ENCODE measurements at regions not wholly inside any gene's neighbourhood (a gene's known extent, or its start where the extent isn't known, plus 50 kb on each side); places are given as distances from the start of the nearest gene placed in this dataset.

DNA sequence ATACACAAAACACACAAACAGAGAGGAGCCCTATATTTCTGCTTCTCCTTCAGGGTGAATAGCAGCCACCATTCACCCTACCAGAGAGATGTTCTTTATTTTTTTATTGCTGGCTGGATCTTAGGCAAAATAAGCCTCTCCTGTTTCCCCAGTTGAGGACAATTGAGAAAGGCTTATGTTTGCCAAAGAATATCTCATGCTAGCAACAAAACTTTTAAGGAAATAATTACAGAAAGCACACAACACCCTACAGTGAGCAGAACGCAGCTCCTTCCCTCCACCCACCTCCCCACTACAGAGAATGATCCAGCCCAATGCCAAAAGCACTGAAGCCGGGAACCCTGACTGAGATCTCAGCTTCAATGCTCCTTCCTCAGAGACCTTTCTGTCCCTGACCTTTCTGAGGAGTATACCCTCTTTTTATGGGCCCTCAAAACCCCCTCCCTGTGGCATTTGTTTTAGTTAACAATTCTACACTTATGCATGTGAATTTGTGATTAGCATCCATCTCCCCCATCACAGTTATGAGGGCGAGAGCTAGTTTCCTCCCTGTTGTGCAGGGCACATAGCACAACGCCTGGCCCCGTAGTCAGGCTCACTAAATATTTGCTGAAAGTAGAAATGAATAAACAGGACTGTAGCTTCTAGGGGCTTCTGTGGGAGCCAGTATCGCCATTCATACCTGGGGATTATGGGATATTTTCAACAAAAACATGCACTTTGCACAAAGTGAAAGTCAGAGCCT is 491.6 kb upstream of the CDH4 start:
- Mint-ChIP-seq H3K4me3 (ENCODE audit: unreplicated experiment) (no peak overlapping the region), H3K27ac (ENCODE audit: unreplicated experiment) (no peak overlapping the region)
- TF ChIP-seq, protein P1, sequence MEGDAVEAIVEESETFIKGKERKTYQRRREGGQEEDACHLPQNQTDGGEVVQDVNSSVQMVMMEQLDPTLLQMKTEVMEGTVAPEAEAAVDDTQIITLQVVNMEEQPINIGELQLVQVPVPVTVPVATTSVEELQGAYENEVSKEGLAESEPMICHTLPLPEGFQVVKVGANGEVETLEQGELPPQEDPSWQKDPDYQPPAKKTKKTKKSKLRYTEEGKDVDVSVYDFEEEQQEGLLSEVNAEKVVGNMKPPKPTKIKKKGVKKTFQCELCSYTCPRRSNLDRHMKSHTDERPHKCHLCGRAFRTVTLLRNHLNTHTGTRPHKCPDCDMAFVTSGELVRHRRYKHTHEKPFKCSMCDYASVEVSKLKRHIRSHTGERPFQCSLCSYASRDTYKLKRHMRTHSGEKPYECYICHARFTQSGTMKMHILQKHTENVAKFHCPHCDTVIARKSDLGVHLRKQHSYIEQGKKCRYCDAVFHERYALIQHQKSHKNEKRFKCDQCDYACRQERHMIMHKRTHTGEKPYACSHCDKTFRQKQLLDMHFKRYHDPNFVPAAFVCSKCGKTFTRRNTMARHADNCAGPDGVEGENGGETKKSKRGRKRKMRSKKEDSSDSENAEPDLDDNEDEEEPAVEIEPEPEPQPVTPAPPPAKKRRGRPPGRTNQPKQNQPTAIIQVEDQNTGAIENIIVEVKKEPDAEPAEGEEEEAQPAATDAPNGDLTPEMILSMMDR (IDR thresholded peaks at IDR 0.05), result no peak

DNA sequence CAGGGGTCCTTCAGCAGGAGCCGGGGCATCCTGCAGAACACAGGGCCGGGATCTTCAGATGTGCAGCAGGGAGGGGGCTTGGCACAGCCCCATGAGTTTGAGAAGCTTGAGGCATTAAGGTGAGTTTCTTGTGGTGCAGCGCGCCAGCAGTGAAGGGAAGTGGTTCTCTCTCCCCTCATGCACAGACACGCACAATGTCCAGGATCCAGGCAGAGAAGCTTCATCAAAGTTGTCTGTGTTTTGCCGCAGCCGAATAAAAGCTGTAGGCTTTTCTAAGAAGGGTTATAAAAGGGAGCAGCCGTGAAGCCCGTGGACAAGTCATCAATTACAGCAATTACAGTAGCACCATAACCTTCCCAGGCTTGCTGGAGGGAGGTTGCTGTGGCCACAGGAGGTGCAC is 491.0 kb upstream of the CDH4 start:
- peaks cover 20% of the 10 kb centered on the region for H3K9me3 Mint-ChIP-seq (ENCODE audit: unreplicated experiment)
- TF ChIP-seq, protein P1 (IDR thresholded peaks at IDR 0.05), result no peak
- no peaks in the 10 kb centered on the region for H3K4me1 Mint-ChIP-seq (ENCODE audit: unreplicated experiment)
- no peaks in the 10 kb centered on the region for H3K27me3 Mint-ChIP-seq (ENCODE audit: unreplicated experiment)
- no peak overlapping the region for H3K27ac Mint-ChIP-seq (ENCODE audit: unreplicated experiment)
- no peaks in the 10 kb centered on the region for H3K36me3 Mint-ChIP-seq (ENCODE audit: unreplicated experiment)
- DNase-seq (ENCODE audit: extremely low spot score, unreplicated experiment), result no peak
- no peak overlapping the region for H3K4me3 Mint-ChIP-seq (ENCODE audit: unreplicated experiment)

More for the DNA sequence above, 491.6 kb upstream of the CDH4 start:
- no peaks in the 10 kb centered on the region for H3K27me3 Mint-ChIP-seq (ENCODE audit: unreplicated experiment)
- no peaks in the 10 kb centered on the region for H3K4me1 Mint-ChIP-seq (ENCODE audit: unreplicated experiment)
- DNase-seq (ENCODE audit: extremely low spot score, unreplicated experiment), result no peak
- peaks cover 20% of the 10 kb centered on the region for H3K9me3 Mint-ChIP-seq (ENCODE audit: unreplicated experiment)
- H3K36me3 Mint-ChIP-seq (ENCODE audit: unreplicated experiment), result no peaks in the 10 kb centered on the region

DNA sequence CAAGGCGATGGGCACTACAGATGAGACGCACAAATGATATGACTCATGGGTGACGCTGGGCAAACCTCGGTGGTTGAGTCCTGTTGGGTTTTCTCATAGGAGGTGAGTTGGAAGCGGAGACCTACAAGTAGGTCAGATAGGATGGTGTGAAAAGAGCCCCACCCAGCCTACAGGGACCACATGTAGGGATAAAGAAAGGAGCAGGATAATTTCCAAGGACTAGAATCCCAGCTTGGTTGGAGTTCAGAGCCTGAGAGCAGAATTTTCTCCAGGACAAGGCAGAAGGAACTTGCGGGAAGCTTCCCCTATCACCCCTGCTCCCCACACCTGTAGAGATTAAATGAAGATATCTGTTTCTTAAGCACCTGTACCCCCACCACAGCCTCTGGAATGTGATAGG is 489.7 kb upstream of the CDH4 start:
- H3K4me3 Mint-ChIP-seq (ENCODE audit: unreplicated experiment), result no peak overlapping the region
- TF ChIP-seq, protein P1 (IDR thresholded peaks at IDR 0.05), result no peak
- H3K27me3 Mint-ChIP-seq (ENCODE audit: unreplicated experiment), result no peaks in the 10 kb centered on the region
- peaks cover 18% of the 10 kb centered on the region for H3K9me3 Mint-ChIP-seq (ENCODE audit: unreplicated experiment)
- H3K27ac Mint-ChIP-seq (ENCODE audit: unreplicated experiment), result no peak overlapping the region
- H3K36me3 Mint-ChIP-seq (ENCODE audit: unreplicated experiment), result no peaks in the 10 kb centered on the region
- H3K4me1 Mint-ChIP-seq (ENCODE audit: unreplicated experiment), result no peaks in the 10 kb centered on the region
- DNase-seq (ENCODE audit: extremely low spot score, unreplicated experiment), result no peak

DNA sequence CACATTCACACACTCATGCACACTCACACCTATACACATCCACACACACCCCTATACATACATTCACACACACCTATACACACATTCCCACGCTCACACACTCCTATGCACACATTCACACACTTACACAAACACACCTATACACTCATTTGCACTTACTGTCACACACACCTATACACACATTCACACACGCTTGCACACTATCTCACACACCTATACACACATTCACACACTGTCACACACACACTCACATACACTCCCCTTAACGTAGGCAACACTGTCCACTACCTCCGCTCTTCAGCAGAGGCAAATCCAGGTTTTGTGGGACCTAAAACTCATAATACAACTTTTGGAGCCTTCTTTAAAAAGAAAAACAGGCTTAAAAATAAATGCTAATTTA is 487.7 kb upstream of the CDH4 start:
- H3K4me1 Mint-ChIP-seq (ENCODE audit: unreplicated experiment), result no peaks in the 10 kb centered on the region
- DNase-seq (ENCODE audit: extremely low spot score, unreplicated experiment), result no peak
- TF ChIP-seq, protein P1 (IDR thresholded peaks at IDR 0.05), result no peak
- H3K27ac Mint-ChIP-seq (ENCODE audit: unreplicated experiment), result no peak overlapping the region
- peaks cover 4% of the 10 kb centered on the region for H3K9me3 Mint-ChIP-seq (ENCODE audit: unreplicated experiment)
- no peaks in the 10 kb centered on the region for H3K27me3 Mint-ChIP-seq (ENCODE audit: unreplicated experiment)
- no peak overlapping the region for H3K4me3 Mint-ChIP-seq (ENCODE audit: unreplicated experiment)
- H3K36me3 Mint-ChIP-seq (ENCODE audit: unreplicated experiment), result no peaks in the 10 kb centered on the region

DNA sequence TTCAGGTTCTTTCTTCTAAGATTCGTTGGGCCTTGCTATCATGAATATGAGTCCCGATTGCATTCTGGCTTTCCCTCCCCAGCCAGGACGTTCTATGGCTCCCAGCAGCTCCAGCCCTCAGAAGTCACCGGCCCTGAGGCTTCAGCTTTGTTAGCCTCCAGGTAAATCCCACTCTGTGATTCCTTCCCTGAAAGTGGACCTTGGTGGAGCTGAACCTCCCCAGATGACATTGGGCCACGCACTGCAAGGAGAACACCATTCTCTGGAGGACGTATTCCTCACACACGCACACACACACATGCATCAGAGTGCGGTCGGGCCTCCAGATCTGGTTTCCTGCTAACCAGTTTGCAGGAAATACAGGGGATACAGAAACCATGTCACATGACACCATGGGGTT is 487.3 kb upstream of the CDH4 start:
- H3K4me3 Mint-ChIP-seq (ENCODE audit: unreplicated experiment), result no peak overlapping the region

More for the DNA sequence above, 487.3 kb upstream of the CDH4 start:
- Mint-ChIP-seq H3K4me1 (ENCODE audit: unreplicated experiment) (no peaks in the 10 kb centered on the region), H3K9me3 (ENCODE audit: unreplicated experiment) (peaks cover 4% of the 10 kb centered on the region), H3K36me3 (ENCODE audit: unreplicated experiment) (no peaks in the 10 kb centered on the region), H3K27ac (ENCODE audit: unreplicated experiment) (no peak overlapping the region), H3K27me3 (ENCODE audit: unreplicated experiment) (no peaks in the 10 kb centered on the region)
- no peak for DNase-seq (ENCODE audit: extremely low spot score, unreplicated experiment)
- TF ChIP-seq, protein P1 (IDR thresholded peaks at IDR 0.05), result no peak
